ENCODE measurements at regions not wholly inside any gene's neighbourhood (a gene's known extent, or its start where the extent isn't known, plus 50 kb on each side); places are given as distances from the start of the nearest gene placed in this dataset.
"Not testable (repeated sequence)": the region's sequence is repeated elsewhere in the genome, so short reads cannot be mapped to it uniquely, and the experiment has no call there.

- H3K9me3 ChIP-seq (ENCODE audit: control insufficient read depth in 1 of 2, low read length in 2 of 2); H3K27me3 ChIP-seq (ENCODE audit: low read depth, low read length); H3K4me1 ChIP-seq (ENCODE audit: control insufficient read depth in 1 of 2, insufficient read depth in 2 of 2, low read length in 2 of 2); H3K27ac ChIP-seq (ENCODE audit: low read length); H3K4me3 ChIP-seq (ENCODE audit: low read depth in 1 of 2, low read length in 2 of 2); H3K36me3 ChIP-seq (ENCODE audit: control insufficient read depth in 1 of 2, insufficient read depth in 2 of 2, low read length in 2 of 2): not testable (repeated sequence)
These were observed 725.7 kb downstream of the TBC1D22A start for GRCh38 chr22:47488131-47488530.

- no peaks in the 10 kb centered on the region for H3K4me1 ChIP-seq (ENCODE audit: control insufficient read depth in 1 of 2, insufficient read depth in 2 of 2, low read length in 2 of 2)
- no peaks in the 10 kb centered on the region for H3K36me3 ChIP-seq (ENCODE audit: control insufficient read depth in 1 of 2, insufficient read depth in 2 of 2, low read length in 2 of 2)
- H3K9me3 ChIP-seq (ENCODE audit: control insufficient read depth in 1 of 2, low read length in 2 of 2), result no peaks in the 10 kb centered on the region
- H3K4me3 ChIP-seq (ENCODE audit: low read depth in 1 of 2, low read length in 2 of 2), result no peak overlapping the region
- H3K27me3 ChIP-seq (ENCODE audit: low read depth, low read length), result no peaks in the 10 kb centered on the region
- H3K27ac ChIP-seq (ENCODE audit: low read length), result no peak overlapping the region
These were observed 724.3 kb downstream of the TBC1D22A start for GRCh38 chr22:47486569-47487312.

- H3K27me3 ChIP-seq (ENCODE audit: low read depth, low read length), result no peaks in the 10 kb centered on the region
These were observed 722.6 kb downstream of the TBC1D22A start for GRCh38 chr22:47484960-47485569.

GRCh38 chr22:47476231-47476630 lies 713.8 kb downstream of the TBC1D22A start:
- no peak overlapping the region for H3K27ac ChIP-seq (ENCODE audit: low read length)
- H3K9me3 ChIP-seq (ENCODE audit: control insufficient read depth in 1 of 2, low read length in 2 of 2), result no peaks in the 10 kb centered on the region
- H3K27me3 ChIP-seq (ENCODE audit: low read depth, low read length), result no peaks in the 10 kb centered on the region
- H3K4me3 ChIP-seq (ENCODE audit: low read depth in 1 of 2, low read length in 2 of 2), result no peak overlapping the region
- H3K36me3 ChIP-seq (ENCODE audit: control insufficient read depth in 1 of 2, insufficient read depth in 2 of 2, low read length in 2 of 2), result no peaks in the 10 kb centered on the region
- H3K4me1 ChIP-seq (ENCODE audit: control insufficient read depth in 1 of 2, insufficient read depth in 2 of 2, low read length in 2 of 2), result no peaks in the 10 kb centered on the region

More at GRCh38 chr22:47484960-47485569, 722.6 kb downstream of the TBC1D22A start:
- no peaks in the 10 kb centered on the region for H3K4me1 ChIP-seq (ENCODE audit: control insufficient read depth in 1 of 2, insufficient read depth in 2 of 2, low read length in 2 of 2)
- H3K4me3 ChIP-seq (ENCODE audit: low read depth in 1 of 2, low read length in 2 of 2), result no peak overlapping the region
- H3K36me3 ChIP-seq (ENCODE audit: control insufficient read depth in 1 of 2, insufficient read depth in 2 of 2, low read length in 2 of 2), result no peaks in the 10 kb centered on the region
- H3K27ac ChIP-seq (ENCODE audit: low read length), result no peak overlapping the region
- H3K9me3 ChIP-seq (ENCODE audit: control insufficient read depth in 1 of 2, low read length in 2 of 2), result no peaks in the 10 kb centered on the region

- H3K4me3 ChIP-seq (ENCODE audit: low read depth in 1 of 2, low read length in 2 of 2), result no peak overlapping the region
- H3K9me3 ChIP-seq (ENCODE audit: control insufficient read depth in 1 of 2, low read length in 2 of 2), result no peaks in the 10 kb centered on the region
- H3K4me1 ChIP-seq (ENCODE audit: control insufficient read depth in 1 of 2, insufficient read depth in 2 of 2, low read length in 2 of 2), result no peaks in the 10 kb centered on the region
- no peak overlapping the region for H3K27ac ChIP-seq (ENCODE audit: low read length)
- H3K36me3 ChIP-seq (ENCODE audit: control insufficient read depth in 1 of 2, insufficient read depth in 2 of 2, low read length in 2 of 2), result no peaks in the 10 kb centered on the region
- no peaks in the 10 kb centered on the region for H3K27me3 ChIP-seq (ENCODE audit: low read depth, low read length)
These were observed 712.4 kb downstream of the TBC1D22A start for GRCh38 chr22:47474895-47475294.

- no peaks in the 10 kb centered on the region for H3K36me3 ChIP-seq (ENCODE audit: control insufficient read depth in 1 of 2, insufficient read depth in 2 of 2, low read length in 2 of 2)
- no peaks in the 10 kb centered on the region for H3K9me3 ChIP-seq (ENCODE audit: control insufficient read depth in 1 of 2, low read length in 2 of 2)
- no peak overlapping the region for H3K4me3 ChIP-seq (ENCODE audit: low read depth in 1 of 2, low read length in 2 of 2)
- H3K4me1 ChIP-seq (ENCODE audit: control insufficient read depth in 1 of 2, insufficient read depth in 2 of 2, low read length in 2 of 2), result no peaks in the 10 kb centered on the region
- no peaks in the 10 kb centered on the region for H3K27me3 ChIP-seq (ENCODE audit: low read depth, low read length)
- H3K27ac ChIP-seq (ENCODE audit: low read length), result no peak overlapping the region
These were observed 712.0 kb downstream of the TBC1D22A start for GRCh38 chr22:47474464-47474863.

GRCh38 chr22:47472636-47473035 lies 710.2 kb downstream of the TBC1D22A start:
- H3K27me3 ChIP-seq (ENCODE audit: low read depth, low read length), result no peaks in the 10 kb centered on the region
- H3K9me3 ChIP-seq (ENCODE audit: control insufficient read depth in 1 of 2, low read length in 2 of 2), result peaks cover 0 to under 1% of the 10 kb centered on the region in 2 donors
- H3K27ac ChIP-seq (ENCODE audit: low read length), result no peak overlapping the region
- no peak overlapping the region for H3K4me3 ChIP-seq (ENCODE audit: low read depth in 1 of 2, low read length in 2 of 2)
- no peaks in the 10 kb centered on the region for H3K36me3 ChIP-seq (ENCODE audit: control insufficient read depth in 1 of 2, insufficient read depth in 2 of 2, low read length in 2 of 2)
- H3K4me1 ChIP-seq (ENCODE audit: control insufficient read depth in 1 of 2, insufficient read depth in 2 of 2, low read length in 2 of 2), result no peaks in the 10 kb centered on the region

- Histone ChIP-seq H3K36me3 (ENCODE audit: control insufficient read depth in 1 of 2, insufficient read depth in 2 of 2, low read length in 2 of 2) (no peaks in the 10 kb centered on the region), H3K9me3 (ENCODE audit: control insufficient read depth in 1 of 2, low read length in 2 of 2) (peaks cover 3 to 7% of the 10 kb centered on the region in 2 donors)
These were observed 709.0 kb downstream of the TBC1D22A start for GRCh38 chr22:47471406-47471805.

GRCh38 chr22:47465809-47466208 lies 703.4 kb downstream of the TBC1D22A start:
- Histone ChIP-seq H3K9me3 (ENCODE audit: control insufficient read depth in 1 of 2, low read length in 2 of 2) (peaks cover 3 to 14% of the 10 kb centered on the region in 2 donors), H3K36me3 (ENCODE audit: control insufficient read depth in 1 of 2, insufficient read depth in 2 of 2, low read length in 2 of 2) (no peaks in the 10 kb centered on the region), H3K27me3 (ENCODE audit: low read depth, low read length) (no peaks in the 10 kb centered on the region), H3K4me1 (ENCODE audit: control insufficient read depth in 1 of 2, insufficient read depth in 2 of 2, low read length in 2 of 2) (no peaks in the 10 kb centered on the region), H3K27ac (ENCODE audit: low read length) (no peak overlapping the region), H3K4me3 (ENCODE audit: low read depth in 1 of 2, low read length in 2 of 2) (no peak overlapping the region)

More at GRCh38 chr22:47471406-47471805, 709.0 kb downstream of the TBC1D22A start:
- Histone ChIP-seq H3K4me1 (ENCODE audit: control insufficient read depth in 1 of 2, insufficient read depth in 2 of 2, low read length in 2 of 2) (no peaks in the 10 kb centered on the region), H3K27me3 (ENCODE audit: low read depth, low read length) (no peaks in the 10 kb centered on the region), H3K4me3 (ENCODE audit: low read depth in 1 of 2, low read length in 2 of 2) (no peak overlapping the region), H3K27ac (ENCODE audit: low read length) (no peak overlapping the region)

- no peak overlapping the region for H3K27ac ChIP-seq (ENCODE audit: low read length)
- no peaks in the 10 kb centered on the region for H3K4me1 ChIP-seq (ENCODE audit: control insufficient read depth in 1 of 2, insufficient read depth in 2 of 2, low read length in 2 of 2)
- H3K36me3 ChIP-seq (ENCODE audit: control insufficient read depth in 1 of 2, insufficient read depth in 2 of 2, low read length in 2 of 2), result no peaks in the 10 kb centered on the region
- no peak overlapping the region for H3K4me3 ChIP-seq (ENCODE audit: low read depth in 1 of 2, low read length in 2 of 2)
- peaks cover 3 to 14% of the 10 kb centered on the region in 2 donors for H3K9me3 ChIP-seq (ENCODE audit: control insufficient read depth in 1 of 2, low read length in 2 of 2)
- no peaks in the 10 kb centered on the region for H3K27me3 ChIP-seq (ENCODE audit: low read depth, low read length)
These were observed 702.8 kb downstream of the TBC1D22A start for GRCh38 chr22:47465222-47465621.

- H3K4me3 ChIP-seq (ENCODE audit: low read depth in 1 of 2, low read length in 2 of 2), result no peak overlapping the region
- H3K27ac ChIP-seq (ENCODE audit: low read length), result no peak overlapping the region
- no peaks in the 10 kb centered on the region for H3K36me3 ChIP-seq (ENCODE audit: control insufficient read depth in 1 of 2, insufficient read depth in 2 of 2, low read length in 2 of 2)
- H3K27me3 ChIP-seq (ENCODE audit: low read depth, low read length), result no peaks in the 10 kb centered on the region
- no peaks in the 10 kb centered on the region for H3K4me1 ChIP-seq (ENCODE audit: control insufficient read depth in 1 of 2, insufficient read depth in 2 of 2, low read length in 2 of 2)
- peaks cover 3 to 14% of the 10 kb centered on the region in 2 donors for H3K9me3 ChIP-seq (ENCODE audit: control insufficient read depth in 1 of 2, low read length in 2 of 2)
These were observed 700.8 kb downstream of the TBC1D22A start for GRCh38 chr22:47463220-47463619.

Measured in muscle layer of duodenum (tissue), 2 donors.